H1 (cell line): ENCODE measurements at regions not wholly inside any gene's neighbourhood (a gene's known extent, or its start where the extent isn't known, plus 50 kb on each side); places are given as distances from the start of the nearest gene placed in this dataset.

Source experiments
- CTCF ChIA-PET: fragments of 300-600 bp; sonication (Branson Sonifier 250); formaldehyde crosslinking; loops from one replicate; lab custom pipeline; 2021; ENCODE audit not compliant: partially characterized antibody; lab: Charles Lee
- POLR2A ChIA-PET: fragments of 300-600 bp; sonication (Branson Sonifier 250); formaldehyde crosslinking; loops from one replicate; lab custom pipeline; 2021; ENCODE audit warnings: inconsistent platforms; ENCODE audit not compliant: partially characterized antibody; lab: Charles Lee
- DNase-seq, 2 experiments: peaks; one replicate each; pipeline versions ENCODE4 v3.0.0 to v3.0.0-alpha.2; 2010 to 2022; ENCODE audit warnings: low spot score in 2 of 2, low read depth in 1 of 2, mixed read lengths in 1 of 2
- FAIRE-seq: peaks from 2 replicates; lab custom pipeline; 2011; peaks lifted over from hg19 to GRCh38; lab: Jason Lieb, UNC
- H2AFZ ChIP-seq: 2 replicates; pipeline ENCODE4 v1.8.1; 2012; ENCODE audit warnings: low read length, inconsistent platforms
- H2AK5ac ChIP-seq: 2 replicates; pipeline ENCODE4 v1.6.1; 2013; ENCODE audit warnings: low read depth, low read length
- H2BK120ac ChIP-seq: replicated peaks from 2 replicates; pipeline ENCODE3; 2013; ENCODE audit warnings: low read depth, low read length, inconsistent platforms
- H2BK12ac ChIP-seq: 2 replicates; pipeline ENCODE4 v1.6.1; 2013; ENCODE audit warnings: low read depth, low read length
- H2BK15ac ChIP-seq: 2 replicates; pipeline ENCODE4 v1.6.1; 2013; ENCODE audit warnings: low read length
- H2BK20ac ChIP-seq: 2 replicates; pipeline ENCODE4 v1.6.1; 2013; ENCODE audit warnings: low read length
- H2BK5ac ChIP-seq: 2 replicates; pipeline ENCODE4 v1.6.1; 2013; ENCODE audit warnings: low read depth, low read length
- H3K14ac ChIP-seq: 2 replicates; pipeline ENCODE4 v1.6.1; 2013; ENCODE audit warnings: inconsistent platforms; ENCODE audit not compliant: insufficient read length
- H3K18ac ChIP-seq: 2 replicates; pipeline ENCODE4 v1.6.1; 2013; ENCODE audit warnings: low read length; ENCODE audit errors: extremely low read depth
- H3K23ac ChIP-seq: 2 replicates; pipeline ENCODE4 v1.6.1; 2013; ENCODE audit warnings: inconsistent platforms; ENCODE audit not compliant: insufficient read length
- H3K23me2 ChIP-seq: 2 replicates; pipeline ENCODE4 v1.6.1; 2013; ENCODE audit warnings: low read depth, low read length
- H3K27ac ChIP-seq: 2 replicates; pipeline ENCODE4 v1.6.1; 2011; ENCODE audit warnings: low read depth, low read length, inconsistent platforms
- H3K27me3 ChIP-seq, 4 experiments: replicated peaks in 1 of 4; 1 replicate in 1 of 4; 2 replicates in 3 of 4; pipeline versions ENCODE4 v1.6.1 to v1.8.1; 2011 to 2013; ENCODE audit warnings: low read length in 3 of 4, mild to moderate bottlenecking in 3 of 4, inconsistent platforms in 2 of 4, mixed read lengths in 2 of 4, moderate library complexity in 1 of 4; ENCODE audit not compliant: control insufficient read depth in 3 of 4, insufficient read depth in 3 of 4; ENCODE audit errors: extremely low read depth in 1 of 4
- H3K36me3 ChIP-seq, 4 experiments: 2 replicates each; pipeline versions ENCODE4 v1.6.1 to v1.8.1; 2011 to 2013; ENCODE audit warnings: mild to moderate bottlenecking in 4 of 4, low read length in 3 of 4, moderate library complexity in 2 of 4, control low read depth in 1 of 4, inconsistent platforms in 1 of 4; ENCODE audit not compliant: insufficient read depth in 4 of 4, control insufficient read depth in 2 of 4
- H3K4ac ChIP-seq: replicated peaks from 2 replicates; pipeline ENCODE3; 2013; ENCODE audit warnings: low read length, low read depth, mixed read lengths, inconsistent platforms; ENCODE audit not compliant: insufficient read length
- H3K4me1 ChIP-seq, 4 experiments: replicated peaks in 1 of 4; 1 replicate in 1 of 4; 2 replicates in 3 of 4; pipeline versions ENCODE4 v1.6.1 to v1.8.1; 2011 to 2013; ENCODE audit warnings: low read length in 3 of 4, inconsistent platforms in 2 of 4, mixed read lengths in 1 of 4; ENCODE audit not compliant: insufficient read depth in 4 of 4, control insufficient read depth in 3 of 4
- H3K4me2 ChIP-seq, 2 experiments: 2 replicates each; pipeline versions ENCODE4 v1.6.1 to v1.8.1; 2011 to 2013; ENCODE audit warnings: low read depth in 2 of 2, low read length in 2 of 2, control low read depth in 1 of 2, inconsistent platforms in 1 of 2, mild to moderate bottlenecking in 1 of 2; ENCODE audit not compliant: insufficient read depth in 1 of 2
- H3K4me3 ChIP-seq, 4 experiments: fragments of 200-600, 300-600 bp in 1 of 4; sonication (generic), shearing (Covaris generic), sonication (Bioruptor Twin) in 1 of 4; 2 replicates each; pipeline versions ENCODE4 v1.5.1 to v1.8.1; 2011 to 2016; ENCODE audit warnings: low read length in 4 of 4, low read depth in 3 of 4, control low read depth in 2 of 4, inconsistent platforms in 2 of 4, mild to moderate bottlenecking in 2 of 4, mixed read lengths in 1 of 4, moderate library complexity in 1 of 4; ENCODE audit not compliant: insufficient read depth in 2 of 4; ENCODE audit errors: extremely low read depth in 1 of 4
- H3K56ac ChIP-seq: replicated peaks from 2 replicates; pipeline ENCODE3; 2013; ENCODE audit warnings: low read depth, mild to moderate bottlenecking, mixed read lengths, low read length, inconsistent platforms; ENCODE audit not compliant: insufficient read length
- H3K79me1 ChIP-seq: 2 replicates; pipeline ENCODE4 v1.6.1; 2013; ENCODE audit warnings: low read depth, low read length, control low read depth
- H3K79me2 ChIP-seq, 2 experiments: 2 replicates each; pipeline versions ENCODE4 v1.6.1 to v1.8.1; 2012 to 2013; ENCODE audit warnings: low read length in 2 of 2, mild to moderate bottlenecking in 2 of 2, inconsistent platforms in 1 of 2; ENCODE audit not compliant: insufficient read depth in 2 of 2, control insufficient read depth in 1 of 2
- H3K9ac ChIP-seq, 4 experiments: replicated peaks in 1 of 4; 1 replicate in 1 of 4; 2 replicates in 3 of 4; pipeline versions ENCODE4 v1.6.1 to v1.8.1; 2011 to 2013; ENCODE audit warnings: low read depth in 3 of 4, low read length in 3 of 4, control low read depth in 2 of 4, mild to moderate bottlenecking in 2 of 4, moderate library complexity in 2 of 4, inconsistent platforms in 1 of 4; ENCODE audit errors: extremely low read depth in 1 of 4
- H3K9me3 ChIP-seq, 2 experiments: 2 replicates each; pipeline versions ENCODE4 v1.6.1 to v1.8.1; 2012 to 2013; ENCODE audit warnings: mild to moderate bottlenecking in 2 of 2, moderate library complexity in 2 of 2, control low read depth in 1 of 2, inconsistent platforms in 1 of 2, low read depth in 1 of 2, low read length in 1 of 2, mixed read lengths in 1 of 2; ENCODE audit not compliant: insufficient read depth in 2 of 2
- H4K20me1 ChIP-seq, 2 experiments: replicated peaks in 1 of 2; 2 replicates each; pipeline versions ENCODE3 to v1.8.1; 2011 to 2013; ENCODE audit warnings: inconsistent platforms in 2 of 2, low read length in 2 of 2, mild to moderate bottlenecking in 1 of 2; ENCODE audit not compliant: insufficient read depth in 2 of 2, control insufficient read depth in 1 of 2
- H4K5ac ChIP-seq: 2 replicates; pipeline ENCODE4 v1.6.1; 2013; ENCODE audit warnings: low read length, low read depth, mixed read lengths, inconsistent platforms; ENCODE audit not compliant: insufficient read length
- H4K8ac ChIP-seq: 2 replicates; pipeline ENCODE4 v1.8.0; 2013; ENCODE audit warnings: mild to moderate bottlenecking, moderate library complexity, low read length, inconsistent platforms; ENCODE audit not compliant: insufficient read depth; ENCODE audit errors: extremely low read depth
- H4K91ac ChIP-seq: replicated peaks from 2 replicates; pipeline ENCODE3; 2013; ENCODE audit warnings: low read length, mixed read lengths, inconsistent platforms; ENCODE audit not compliant: insufficient read length
- CBX5 ChIP-seq: fragments of 300-800, 300-1000 bp; sonication (generic); IDR thresholded peaks from 2 replicates; pipeline ENCODE4 v1.7.1; 2016; ENCODE audit warnings: antibody characterized with exemption, low read length, low read depth
- CTBP2 ChIP-seq: IDR thresholded peaks from 2 replicates; pipeline ENCODE4 v1.7.0; 2011; ENCODE audit warnings: borderline replicate concordance, mild to moderate bottlenecking, moderate library complexity, mixed read lengths, low read length; ENCODE audit not compliant: insufficient read depth, insufficient read length
- WGBS, 2 experiments: shearing (Covaris generic) in 1 of 2; methylation state at CpG; one replicate each; pipeline versions ENCODE4 v1.1.6 to v1.1.7; 2013 to 2015; ENCODE audit warnings: low lambda C conversion rate in 2 of 2, mixed read lengths in 2 of 2, inconsistent platforms in 1 of 2, low coverage in 1 of 2, missing lambda C conversion rate in 1 of 2; ENCODE audit not compliant: insufficient replicate concordance in 2 of 2, insufficient coverage in 1 of 2, insufficient read length in 1 of 2; ENCODE audit errors: extremely low coverage in 1 of 2, missing lambda C conversion rate in 1 of 2; 5-methylcytosine and 5-hydroxymethylcytosine counted together

- DNase-seq = no peak
- no peaks in the 10 kb centered on the region for H3K23me2 ChIP-seq
- H3K27ac ChIP-seq = no peak overlapping the region
- H2BK20ac ChIP-seq = no peak overlapping the region
- no peak overlapping the region for H3K9ac ChIP-seq
- no peak overlapping the region for H3K4me3 ChIP-seq
- no peak overlapping the region for H2AK5ac ChIP-seq
- H2BK120ac ChIP-seq = no peak overlapping the region
- no peaks in the 10 kb centered on the region for H3K9me3 ChIP-seq
- no peak overlapping the region for H3K23ac ChIP-seq
- H3K14ac ChIP-seq = no peak overlapping the region
- no peak overlapping the region for H4K91ac ChIP-seq
- WGBS, 2 experiments = 82% methylated on average over 1 of the region's 1 CpG; no CpG with 5 or more reads in 1 of the 2 experiments
- H3K79me2 ChIP-seq = no peaks in the 10 kb centered on the region
- no peak overlapping the region for H3K4ac ChIP-seq
- TF ChIP-seq CBX5 (no peak), CTBP2 (no peak)
- TF ChIP-seq, all 59 proteins: peak for 0
- ChIA-PET CTCF (no interaction called here), POLR2A (no interaction called here)
- no peak overlapping the region for H3K4me2 ChIP-seq
- H3K4me1 ChIP-seq = no peaks in the 10 kb centered on the region
- no peaks in the 10 kb centered on the region for H3K27me3 ChIP-seq
- H4K5ac ChIP-seq = no peak overlapping the region
- no peak overlapping the region for H2BK15ac ChIP-seq
- H4K8ac ChIP-seq = no peak overlapping the region
- no peak for FAIRE-seq
- H2BK5ac ChIP-seq = no peak overlapping the region
- no peaks in the 10 kb centered on the region for H3K36me3 ChIP-seq
- no peak overlapping the region for H2BK12ac ChIP-seq
- no peak overlapping the region for H3K56ac ChIP-seq
- H3K18ac ChIP-seq = no peak overlapping the region
- no peak overlapping the region for H2AFZ ChIP-seq
- H4K20me1 ChIP-seq = no peaks in the 10 kb centered on the region
- no peaks in the 10 kb centered on the region for H3K79me1 ChIP-seq
Measured at GRCh38 chr3:82875401-82875800, 1114.0 kb upstream of the GBE1 start.
